Stimulated activated CD4-positive, alpha-beta T cell treated with anti-CD3 and anti-CD28 coated beads, TNF-alpha, amount 100 ng/mL, for 48 hours (primary cell): ENCODE measurements at regions not wholly inside any gene's neighbourhood (a gene's known extent, or its start where the extent isn't known, plus 50 kb on each side); places are given as distances from the start of the nearest gene placed in this dataset.

Experiments used
- DNase-seq, 3 donors: peaks; one replicate each; pipeline ENCODE4 v3.0.0-alpha.2; 2020; ENCODE audit warnings: low read depth in 3 of 3

GRCh38 chr7:86972072-86972471 is 87.4 kb downstream of the ELAPOR2 start:
- no peak for DNase-seq

GRCh38 chr7:86970986-86971385 is 88.5 kb downstream of the ELAPOR2 start:
- DNase-seq, result no peak

GRCh38 chr7:86970547-86970946 is 88.9 kb downstream of the ELAPOR2 start:
- DNase-seq, result no peak

DNA sequence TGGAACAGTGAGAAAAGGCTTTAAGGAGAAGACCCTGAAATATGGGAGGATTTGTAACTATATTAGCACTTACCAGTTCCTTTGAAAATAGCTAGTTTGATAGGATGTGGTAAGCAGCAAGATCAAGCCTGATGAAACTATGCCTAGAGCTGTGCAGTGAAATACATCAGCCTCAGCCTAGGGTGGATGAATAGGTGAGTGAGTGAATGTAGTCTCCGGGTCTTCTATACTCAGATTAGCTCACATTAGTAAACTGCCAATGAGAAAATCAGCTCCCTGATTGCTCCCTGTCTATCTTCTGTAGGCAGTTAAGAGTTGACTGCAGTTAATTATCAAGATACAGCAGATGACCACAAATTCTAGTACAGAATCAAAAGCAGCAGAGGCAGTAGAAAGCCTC is 89.6 kb downstream of the ELAPOR2 start:
- DNase-seq, result no peak

GRCh38 chr7:86968618-86969017 is 90.8 kb downstream of the ELAPOR2 start:
- no peak for DNase-seq

GRCh38 chr7:86966916-86967315 is 92.5 kb downstream of the ELAPOR2 start:
- no peak for DNase-seq

GRCh38 chr7:86965727-86966120 is 93.7 kb downstream of the ELAPOR2 start:
- no peak for DNase-seq

DNA sequence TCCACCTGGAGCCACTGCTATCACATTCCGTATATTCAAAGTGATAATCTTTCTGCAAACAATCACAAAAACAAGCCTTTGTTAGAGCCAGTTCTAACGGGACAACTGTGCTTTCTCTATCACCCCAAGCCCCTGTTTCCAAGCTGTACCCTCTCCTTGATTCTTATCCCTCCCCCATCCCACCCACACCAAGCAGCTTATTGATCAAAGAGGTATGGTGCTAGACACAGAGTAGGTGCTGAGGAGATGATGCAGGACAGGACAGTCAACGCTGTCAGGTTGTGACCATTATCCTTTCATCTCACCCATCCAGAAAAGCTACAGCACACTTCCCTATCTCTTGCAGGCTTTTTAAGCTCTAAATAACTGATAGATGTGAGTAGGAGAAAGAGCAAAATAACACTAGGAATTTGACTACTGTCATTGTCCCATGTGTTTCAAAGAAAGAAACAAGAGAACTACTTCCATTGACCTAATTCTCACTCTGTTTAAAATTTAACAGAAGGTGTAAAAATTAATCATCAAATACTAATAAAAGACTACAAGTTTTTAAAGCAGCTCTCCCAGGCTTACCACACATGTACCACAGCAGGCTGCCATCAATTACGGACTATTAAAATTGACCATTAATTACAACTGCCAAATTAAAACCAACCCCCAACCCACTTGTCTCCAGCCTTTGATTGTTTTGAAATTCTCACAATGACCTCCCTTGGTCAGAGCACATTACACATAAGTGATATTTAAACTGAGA is 94.3 kb downstream of the ELAPOR2 start:
- no peak for DNase-seq

DNA sequence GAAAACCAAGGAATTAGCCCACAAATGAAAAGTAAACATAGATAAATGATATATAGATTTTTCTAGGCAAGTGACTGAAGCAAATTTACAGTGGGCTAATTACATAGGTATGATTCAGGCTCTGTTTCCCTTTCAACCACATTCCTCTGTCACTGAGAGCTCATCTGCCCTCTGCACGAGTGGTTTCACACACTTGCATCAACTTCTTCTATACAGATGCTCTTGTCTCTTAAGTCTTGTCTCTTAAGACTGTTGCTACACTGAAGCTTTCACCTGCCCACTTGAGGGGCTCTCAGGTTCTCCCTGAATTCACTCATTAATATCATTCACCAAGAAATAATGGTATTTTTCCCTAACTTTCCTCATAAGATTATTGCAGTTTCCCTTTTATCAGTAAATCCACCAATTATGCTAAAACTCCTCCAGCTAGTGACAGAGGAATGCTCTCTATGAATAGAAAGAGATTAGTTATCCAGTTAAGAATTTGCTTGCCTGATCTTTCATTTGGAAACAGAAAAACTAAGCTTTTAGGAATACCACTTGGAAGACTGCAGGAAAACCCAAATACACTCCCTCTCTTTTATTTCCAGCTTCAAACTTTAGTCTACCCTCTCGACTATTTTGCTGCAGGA is 95.7 kb downstream of the ELAPOR2 start:
- no peak for DNase-seq

GRCh38 chr7:86962623-86963022 is 96.8 kb downstream of the ELAPOR2 start:
- no peak for DNase-seq

DNA sequence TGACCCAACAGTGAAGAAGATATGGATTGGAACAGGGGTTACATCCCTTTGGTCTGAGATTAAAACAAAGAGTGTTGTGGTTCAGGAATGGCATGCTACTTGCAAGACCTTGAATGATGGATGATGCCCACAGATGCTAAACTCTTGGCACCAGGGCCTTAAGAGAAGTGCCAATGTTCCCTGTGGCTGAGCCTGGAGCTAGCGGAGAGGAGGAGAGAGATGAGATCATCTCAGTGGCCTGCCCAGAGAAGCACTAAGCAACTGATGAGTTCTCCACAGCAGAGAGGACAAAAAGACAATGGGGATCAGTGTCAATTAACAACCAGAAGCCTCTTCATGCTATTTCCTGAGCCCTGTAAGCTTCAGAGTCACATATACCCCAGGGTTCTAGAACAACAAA is 97.8 kb downstream of the ELAPOR2 start:
- DNase-seq, result no peak

DNA sequence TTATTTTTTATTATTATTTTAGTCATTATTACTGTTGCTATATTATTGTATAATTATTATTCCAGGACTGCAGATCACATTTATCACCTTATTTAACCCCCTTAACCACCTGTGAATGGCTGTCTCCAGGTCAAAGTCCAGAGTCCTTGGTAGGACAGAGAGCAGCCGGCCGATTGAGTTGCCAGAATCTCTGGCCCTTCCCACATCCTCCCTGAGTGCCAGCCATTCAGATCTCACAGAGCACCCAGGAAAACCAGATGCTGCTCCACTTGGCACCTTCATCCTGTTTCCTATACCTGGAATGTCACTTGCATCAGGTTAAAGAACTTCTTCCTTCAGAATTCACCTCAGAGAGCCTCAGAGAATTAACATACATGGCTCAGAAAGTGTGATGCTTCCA is 101.1 kb downstream of the ELAPOR2 start:
- DNase-seq, result no peak

DNA sequence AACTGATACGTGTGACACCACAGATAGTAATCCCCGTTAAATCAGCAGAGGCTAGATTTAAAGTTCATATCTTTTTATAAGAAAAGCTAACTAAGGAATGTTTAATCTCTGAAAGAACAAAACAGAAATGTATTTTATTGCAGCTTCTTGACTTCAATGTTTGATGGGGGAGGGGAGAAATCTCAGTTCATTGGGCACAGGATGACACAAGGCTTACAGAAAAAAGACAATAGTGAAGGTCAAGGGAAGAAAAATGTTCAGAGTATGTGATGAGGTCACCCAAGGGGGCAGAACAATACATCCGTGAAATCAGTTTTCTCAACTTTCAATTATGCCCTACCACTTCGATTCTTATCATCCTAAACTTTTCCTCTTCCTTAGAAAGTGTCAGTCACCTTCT is 102.9 kb downstream of the ELAPOR2 start:
- DNase-seq, result no peak

- no peak for DNase-seq
Measured at GRCh38 chr7:86955895-86956503, 103.5 kb downstream of the ELAPOR2 start.

- DNase-seq, result no peak
Measured at GRCh38 chr7:86954971-86955370, 104.5 kb downstream of the ELAPOR2 start.

- DNase-seq, result no peak
Measured at GRCh38 chr7:86953653-86954336, 105.7 kb downstream of the ELAPOR2 start.

DNA sequence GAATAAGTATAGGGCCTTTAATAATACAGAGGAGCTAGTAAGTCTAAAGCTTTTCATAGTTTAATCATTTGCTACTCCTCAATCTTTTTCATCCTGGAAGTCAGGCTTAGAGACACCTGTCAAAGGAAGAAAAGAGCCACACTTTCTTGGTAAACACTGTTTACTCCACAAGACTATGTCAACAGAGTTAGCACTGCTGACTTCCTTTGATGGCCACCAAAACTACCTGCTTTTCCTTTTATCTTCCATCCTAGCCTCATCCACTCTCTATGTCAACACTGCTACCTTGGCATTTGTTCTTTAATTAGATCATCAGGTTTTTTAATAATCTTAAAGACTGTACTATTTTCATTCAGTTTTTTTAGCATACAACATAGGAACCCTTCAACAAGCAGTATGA is 106.2 kb downstream of the ELAPOR2 start:
- no peak for DNase-seq

DNA sequence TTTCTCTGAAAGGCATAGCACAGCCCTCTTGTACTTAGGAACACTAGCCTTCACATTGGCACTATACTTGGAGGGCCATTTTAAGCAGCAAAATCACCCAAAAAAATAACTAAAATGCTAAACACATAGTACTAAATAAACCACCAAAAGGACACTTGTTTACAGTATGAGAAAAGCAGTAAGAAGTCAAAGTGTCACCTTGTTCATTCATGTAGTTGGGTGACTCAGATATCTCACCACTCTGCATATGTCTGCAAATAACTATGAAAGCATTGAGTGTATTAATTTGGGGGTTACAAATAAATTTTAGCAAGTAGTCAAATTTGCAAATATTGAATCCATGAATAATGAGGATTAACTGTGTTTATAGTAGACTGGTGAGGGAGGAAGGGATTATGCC is 107.6 kb downstream of the ELAPOR2 start:
- no peak for DNase-seq

DNA sequence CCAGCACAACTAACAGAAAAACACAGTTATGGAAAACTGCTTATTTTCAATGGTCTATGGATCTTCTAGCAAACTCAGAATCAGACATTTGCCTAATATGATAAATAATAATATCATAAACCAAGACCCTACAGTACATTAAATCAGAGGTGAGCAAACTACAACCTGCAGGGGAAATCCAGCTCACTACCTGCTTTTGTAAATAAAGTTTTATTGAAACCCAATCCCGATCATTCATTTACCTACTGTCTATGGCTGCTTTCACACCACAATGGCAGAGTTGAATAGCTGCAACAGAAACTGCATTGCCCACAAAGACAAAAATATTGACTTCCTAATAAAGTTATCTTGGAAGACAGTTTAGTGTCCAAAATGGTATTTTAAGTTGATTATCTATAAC is 108.5 kb downstream of the ELAPOR2 start:
- no peak for DNase-seq

GRCh38 chr7:86950360-86950759 is 109.1 kb downstream of the ELAPOR2 start:
- no peak for DNase-seq

- no peak for DNase-seq
Measured at GRCh38 chr7:86949779-86950260, 109.6 kb downstream of the ELAPOR2 start.

DNA sequence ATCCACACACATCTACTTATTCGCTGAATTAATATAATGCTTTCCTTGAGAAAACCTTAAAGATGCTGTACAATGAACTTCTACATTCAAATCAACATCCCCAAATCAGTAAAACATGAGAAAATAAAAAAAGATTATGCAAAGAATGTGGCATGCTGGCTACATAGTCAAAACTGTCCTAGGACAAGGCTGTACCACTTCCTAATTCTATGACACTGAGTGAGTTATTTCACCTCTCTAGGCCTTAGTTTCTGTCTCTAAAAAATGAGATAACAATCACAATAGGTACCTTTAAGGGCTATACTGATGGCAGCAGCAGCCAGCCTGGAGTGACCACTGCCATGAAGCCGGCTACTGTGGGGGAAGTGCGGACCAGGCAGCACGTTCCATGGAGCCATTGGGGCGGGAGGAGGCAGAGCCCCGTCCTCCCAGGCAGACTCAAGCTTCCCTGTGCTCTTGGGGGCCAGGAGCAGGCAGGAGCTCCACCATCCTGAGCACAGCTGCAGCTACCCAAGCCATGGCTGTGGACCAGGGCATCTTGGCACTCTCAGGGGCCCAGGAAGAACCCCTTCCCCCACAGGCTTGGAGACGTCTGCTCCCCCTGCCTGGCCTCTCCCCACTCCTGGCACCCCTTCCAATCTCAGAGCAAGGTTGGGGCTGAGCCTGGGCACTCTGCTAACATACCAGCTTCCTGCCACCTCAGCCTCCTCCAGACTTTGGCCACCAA is 110.2 kb downstream of the ELAPOR2 start:
- no peak for DNase-seq
